Calu3 (cell line): ENCODE measurements at regions not wholly inside any gene's neighbourhood (a gene's known extent, or its start where the extent isn't known, plus 50 kb on each side); places are given as distances from the start of the nearest gene placed in this dataset.

Source experiments
- BruUV-seq: library from RNA; stranded (reverse); fragments of 400-500 nt; replicated peaks from 2 replicates; lab custom pipeline; 2021; lab: Mats Ljungman, UMichigan
- CTCF ChIA-PET: fragments of 300-600 bp; sonication (Branson Sonifier 250); formaldehyde crosslinking; loops from one replicate; lab custom pipeline; 2022; ENCODE audit warnings: antibody characterized with exemption; lab: Charles Lee
- DNase-seq: peaks from one replicate; pipeline ENCODE4 v3.0.0; 2022
- H3K27ac Mint-ChIP-seq: one replicate; pipeline ENCODE4 v1.8.0; 2022; ENCODE audit warnings: mixed read lengths; ENCODE audit not compliant: unreplicated experiment
- H3K27me3 Mint-ChIP-seq: one replicate; pipeline ENCODE4 v1.8.0; 2022; ENCODE audit warnings: mixed read lengths; ENCODE audit not compliant: unreplicated experiment
- H3K36me3 Mint-ChIP-seq: one replicate; pipeline ENCODE4 v1.8.0; 2022; ENCODE audit warnings: mild to moderate bottlenecking, moderate library complexity, mixed read lengths; ENCODE audit not compliant: insufficient read depth, unreplicated experiment
- H3K4me1 Mint-ChIP-seq: one replicate; pipeline ENCODE4 v1.8.0; 2022; ENCODE audit warnings: mild to moderate bottlenecking, low read depth, mixed read lengths; ENCODE audit not compliant: unreplicated experiment
- H3K4me3 Mint-ChIP-seq: one replicate; pipeline ENCODE4 v1.8.0; 2022; ENCODE audit warnings: mild to moderate bottlenecking, low read depth, moderate library complexity, mixed read lengths; ENCODE audit not compliant: unreplicated experiment
- H3K9me3 Mint-ChIP-seq: one replicate; pipeline ENCODE4 v1.8.0; 2022; ENCODE audit warnings: low read depth, mixed read lengths; ENCODE audit not compliant: unreplicated experiment
- CTCF ChIP-seq: fragments of 200-600 bp; IDR thresholded peaks from one replicate; pipeline ENCODE4 v1.8.0; 2022; ENCODE audit warnings: antibody characterized with exemption; ENCODE audit not compliant: unreplicated experiment
- intact Hi-C: fragments of 100-400 bp; cut with micrococcal nuclease; formaldehyde crosslinking; loops from one replicate; pipeline ENCODE4 v1.10.0; 2022; ENCODE audit not compliant: unreplicated experiment

- no peak for DNase-seq
- Mint-ChIP-seq H3K9me3 (no peaks in the 10 kb centered on the region), H3K27ac (no peak overlapping the region), H3K36me3 (no peaks in the 10 kb centered on the region), H3K4me3 (no peak overlapping the region), H3K4me1 (no peaks in the 10 kb centered on the region), H3K27me3 (no peaks in the 10 kb centered on the region)
- intact Hi-C loops, result no loop called here
- CTCF ChIA-PET, result no interaction called here
- no TSS peak for BruUV-seq
- no peak for TF ChIP-seq CTCF
Observed at GRCh38 chr3:162538906-162539305, 1042.3 kb downstream of the OTOL1 start.

DNA sequence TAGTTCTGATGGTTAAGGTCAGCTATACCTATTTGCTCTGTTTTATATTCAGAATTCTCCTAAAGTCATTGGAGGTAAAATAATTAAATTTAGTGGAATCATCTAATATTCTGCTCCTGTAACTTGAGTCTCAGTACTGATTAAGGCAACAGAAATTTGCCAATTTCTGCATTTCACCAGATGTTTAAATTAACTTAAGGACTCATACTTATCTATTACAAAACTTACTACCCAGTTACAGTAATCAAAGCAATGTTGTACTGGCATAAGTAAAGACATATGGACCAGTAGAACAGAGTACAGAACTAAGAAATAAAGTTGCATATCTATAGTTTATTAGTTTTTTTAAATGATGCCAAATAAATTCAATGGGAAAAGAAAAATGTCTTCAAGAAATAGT lies 1043.8 kb downstream of the OTOL1 start:
- Mint-ChIP-seq H3K27me3 (no peaks in the 10 kb centered on the region), H3K4me3 (no peak overlapping the region), H3K9me3 (no peaks in the 10 kb centered on the region), H3K27ac (no peak overlapping the region), H3K4me1 (no peaks in the 10 kb centered on the region), H3K36me3 (no peaks in the 10 kb centered on the region)
- no TSS peak for BruUV-seq
- no peak for TF ChIP-seq CTCF
- DNase-seq, result no peak
- intact Hi-C loops, result no loop called here
- CTCF ChIA-PET, result no interaction called here

DNA sequence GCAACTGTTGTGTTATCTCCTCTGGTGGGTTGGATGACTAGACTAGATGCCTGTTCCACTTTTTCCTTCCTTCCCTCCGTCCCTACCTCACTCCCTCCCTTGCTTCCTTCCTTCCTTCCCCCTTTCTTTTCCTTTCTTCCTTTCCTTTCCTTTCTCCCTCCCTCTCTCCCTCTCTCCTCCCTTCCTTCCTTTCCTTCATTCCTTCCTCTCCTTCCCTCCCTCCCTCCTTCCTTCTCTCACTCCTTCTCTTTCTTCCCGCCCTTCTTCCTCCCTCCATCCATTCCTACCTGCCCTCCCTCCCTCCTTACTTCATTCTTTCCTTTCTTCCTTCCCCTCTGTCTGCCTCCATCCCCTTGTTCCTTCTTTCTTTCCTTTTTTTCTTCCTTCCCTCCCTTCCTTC lies 1045.3 kb downstream of the OTOL1 start:
- H3K27ac Mint-ChIP-seq, result no peak overlapping the region
- H3K4me3 Mint-ChIP-seq, result no peak overlapping the region
- TF ChIP-seq CTCF, result no peak
- no peaks in the 10 kb centered on the region for H3K4me1 Mint-ChIP-seq
- no peak for DNase-seq
- no peaks in the 10 kb centered on the region for H3K9me3 Mint-ChIP-seq
- BruUV-seq, result no TSS peak
- H3K27me3 Mint-ChIP-seq, result no peaks in the 10 kb centered on the region
- CTCF ChIA-PET, result no interaction called here
- no peaks in the 10 kb centered on the region for H3K36me3 Mint-ChIP-seq
- intact Hi-C loops, result no loop called here

- Mint-ChIP-seq H3K27ac (no peak overlapping the region), H3K9me3 (no peaks in the 10 kb centered on the region), H3K36me3 (no peaks in the 10 kb centered on the region), H3K27me3 (no peaks in the 10 kb centered on the region), H3K4me3 (no peak overlapping the region), H3K4me1 (no peaks in the 10 kb centered on the region)
- intact Hi-C loops, result no loop called here
- CTCF ChIA-PET, result no interaction called here
- TF ChIP-seq CTCF, result no peak
- no peak for DNase-seq
- no TSS peak for BruUV-seq
Observed at GRCh38 chr3:162544246-162544645, 1047.6 kb downstream of the OTOL1 start.
